Tibial nerve (tissue), 4 donors: ENCODE measurements at regions not wholly inside any gene's neighbourhood (a gene's known extent, or its start where the extent isn't known, plus 50 kb on each side); places are given as distances from the start of the nearest gene placed in this dataset.

Experiments
- CTCF ChIP-seq, 5 experiments: fragments of 200-600 bp in 3 of 5; fragments of 450-650 bp in 2 of 5; sonication (generic) in 3 of 5; IDR thresholded peaks; one replicate each; pipeline ENCODE4 v1.5.1; 2016 to 2019; ENCODE audit warnings: antibody characterized with exemption in 5 of 5, mild to moderate bottlenecking in 3 of 5, moderate library complexity in 2 of 5
- EP300 ChIP-seq, 2 donors: sonication (generic); formaldehyde crosslinking; IDR thresholded peaks; one replicate each; pipeline ENCODE4 v1.6.1; 2017; ENCODE audit warnings: antibody characterized with exemption in 2 of 2, mild to moderate bottlenecking in 1 of 2
- POLR2A ChIP-seq, 2 donors: fragments of 450-650 bp; IDR thresholded peaks; one replicate each; pipeline ENCODE4 v1.6.1; 2017; ENCODE audit warnings: antibody characterized with exemption in 2 of 2, mild to moderate bottlenecking in 2 of 2, moderate library complexity in 2 of 2

- TF ChIP-seq EP300 (IDR thresholded peaks at IDR 0.05) (no peak), POLR2A (IDR thresholded peaks at IDR 0.05) (no peak), CTCF (IDR thresholded peaks at IDR 0.05) (no peak)
Observed at GRCh38 chr1:190936337-190936736, 458.7 kb upstream of the BRINP3 start.
